NAMALWA (cell line): ENCODE measurements at regions not wholly inside any gene's neighbourhood (a gene's known extent, or its start where the extent isn't known, plus 50 kb on each side); places are given as distances from the start of the nearest gene placed in this dataset.
"Not testable (repeated sequence)": the region's sequence is repeated elsewhere in the genome, so short reads cannot be mapped to it uniquely, and the experiment has no call there.

ENCODE experiments used
- DNase-seq: peaks from one replicate; pipeline ENCODE4 v3.0.0-alpha.2; 2015; ENCODE audit warnings: low spot score

- DNase-seq = no peak
Observed at GRCh38 chr10:33609546-33609945, 275.1 kb upstream of the NRP1 start.

- DNase-seq = no peak
Observed at GRCh38 chr10:33602278-33602677, 267.8 kb upstream of the NRP1 start.

GRCh38 chr10:33600381-33600780 is 265.9 kb upstream of the NRP1 start:
- DNase-seq = no peak

GRCh38 chr10:33596422-33596821 is 262.0 kb upstream of the NRP1 start:
- no peak for DNase-seq

GRCh38 chr10:33594475-33594874 is 260.0 kb upstream of the NRP1 start:
- no peak for DNase-seq

GRCh38 chr10:33588974-33589600 is 254.6 kb upstream of the NRP1 start:
- no peak for DNase-seq

GRCh38 chr10:33584596-33584995 is 250.1 kb upstream of the NRP1 start:
- not testable (repeated sequence) for DNase-seq

GRCh38 chr10:33579996-33580395 is 245.5 kb upstream of the NRP1 start:
- no peak for DNase-seq

GRCh38 chr10:33573606-33574005 is 239.1 kb upstream of the NRP1 start:
- DNase-seq = no peak

GRCh38 chr10:33571616-33572015 is 237.1 kb upstream of the NRP1 start:
- no peak for DNase-seq

GRCh38 chr10:33570495-33570894 is 236.0 kb upstream of the NRP1 start:
- DNase-seq = no peak

- no peak for DNase-seq
Observed at GRCh38 chr10:33569702-33570101, 235.2 kb upstream of the NRP1 start.

GRCh38 chr10:33566426-33566825 is 232.0 kb upstream of the NRP1 start:
- DNase-seq = no peak

GRCh38 chr10:33566001-33566400 is 231.5 kb upstream of the NRP1 start:
- no peak for DNase-seq

GRCh38 chr10:33565231-33565630 is 230.8 kb upstream of the NRP1 start:
- no peak for DNase-seq

GRCh38 chr10:33559105-33559504 is 224.6 kb upstream of the NRP1 start:
- no peak for DNase-seq

- no peak for DNase-seq
Observed at GRCh38 chr10:33557313-33557712, 222.8 kb upstream of the NRP1 start.

GRCh38 chr10:33556620-33557019 is 222.2 kb upstream of the NRP1 start:
- DNase-seq = no peak

- no peak for DNase-seq
Observed at GRCh38 chr10:33556103-33556502, 221.6 kb upstream of the NRP1 start.

- no peak for DNase-seq
Observed at GRCh38 chr10:33553748-33554571, 219.5 kb upstream of the NRP1 start.

GRCh38 chr10:33552290-33552689 is 217.8 kb upstream of the NRP1 start:
- DNase-seq = no peak

- DNase-seq = no peak
Observed at GRCh38 chr10:33550811-33551210, 216.3 kb upstream of the NRP1 start.

- DNase-seq = no peak
Observed at GRCh38 chr10:33547976-33548375, 213.5 kb upstream of the NRP1 start.

- no peak for DNase-seq
Observed at GRCh38 chr10:33546031-33546430, 211.6 kb upstream of the NRP1 start.
